K562 (cell line): ENCODE measurements at regions not wholly inside any gene's neighbourhood (a gene's known extent, or its start where the extent isn't known, plus 50 kb on each side); places are given as distances from the start of the nearest gene placed in this dataset.

ENCODE experiments used
- ATAC-seq: fragments of 200-7000 bp; cut with Tn5 transposase; 3 replicates; pipeline ENCODE4 v1.9.1; 2020; ENCODE audit warnings: moderate library complexity
- BruUV-seq: library from RNA; stranded (reverse); fragments of 400-500 nt; replicated peaks from 2 replicates; lab custom pipeline; 2021; lab: Mats Ljungman, UMichigan
- CTCF ChIA-PET: fragments of 300-600 bp; formaldehyde crosslinking; extraction: SDS; loops from one replicate; lab custom pipeline; 2021; ENCODE audit warnings: low intra/inter-chr PET ratio; lab: Yijun Ruan, JAX
- POLR2A ChIA-PET: fragments of 300-600, 350-650 bp; sonication (Branson Sonifier 250); formaldehyde crosslinking; extraction: SDS; loops from one replicate; lab custom pipeline; 2021; ENCODE audit warnings: antibody characterized with exemption, inconsistent platforms; lab: Yijun Ruan, JAX
- DNase-seq, 4 experiments: peaks; one replicate each; pipeline versions ENCODE4 v3.0.0 to v3.0.0-alpha.2; 2011 to 2018; ENCODE audit warnings: low spot score in 3 of 4, mixed read lengths in 3 of 4; ENCODE audit errors: extremely low read depth in 1 of 4
- FAIRE-seq: peaks from 2 replicates; lab custom pipeline; 2011; peaks lifted over from hg19 to GRCh38; lab: Jason Lieb, UNC
- H2AFZ ChIP-seq: 2 replicates; pipeline ENCODE4 v1.6.0; 2011; ENCODE audit warnings: low read depth, low read length, control low read depth, inconsistent platforms
- H3K27ac ChIP-seq: fragments of 200-600 bp; 3 replicates; pipeline ENCODE4 v1.8.0; 2011; ENCODE audit warnings: low read depth, mild to moderate bottlenecking, control low read depth, inconsistent platforms, low read length, moderate library complexity, mixed read lengths; ENCODE audit errors: extremely low read depth
- H3K27me3 ChIP-seq, 2 experiments: fragments of 300-600 bp in 1 of 2; 2 replicates in 1 of 2; 3 replicates in 1 of 2; pipeline versions ENCODE4 v1.6.0 to v1.8.0; 2011; ENCODE audit warnings: inconsistent platforms in 2 of 2, low read length in 2 of 2, mild to moderate bottlenecking in 1 of 2, mixed read lengths in 1 of 2, moderate library complexity in 1 of 2; ENCODE audit not compliant: control insufficient read depth in 2 of 2, insufficient read depth in 2 of 2
- H3K36me3 ChIP-seq: fragments of 300-600 bp; 3 replicates; pipeline ENCODE4 v1.8.0; 2011; ENCODE audit warnings: mild to moderate bottlenecking, low read length, inconsistent platforms; ENCODE audit not compliant: control insufficient read depth, insufficient read depth
- H3K4me1 ChIP-seq, 2 experiments: fragments of 200-600 bp in 1 of 2; replicated peaks in 1 of 2; 2 replicates in 1 of 2; 3 replicates in 1 of 2; pipeline versions ENCODE4 v1.5.1 to v1.8.0; 2011; ENCODE audit warnings: inconsistent platforms in 2 of 2, low read length in 2 of 2, mild to moderate bottlenecking in 1 of 2, mixed read lengths in 1 of 2, moderate library complexity in 1 of 2; ENCODE audit not compliant: control insufficient read depth in 2 of 2, insufficient read depth in 2 of 2
- H3K4me2 ChIP-seq: 2 replicates; pipeline ENCODE4 v1.6.1; 2011; ENCODE audit warnings: low read length, control low read depth, inconsistent platforms, mixed read lengths; ENCODE audit not compliant: insufficient read depth
- H3K4me3 ChIP-seq: fragments of 200-600 bp; sonication (generic), shearing (Covaris generic); 2 replicates; pipeline ENCODE4 v1.5.1; 2016; ENCODE audit warnings: control low read depth, inconsistent platforms
- H3K79me2 ChIP-seq: fragments of 200-600 bp; 3 replicates; pipeline ENCODE4 v1.8.0; 2011; ENCODE audit warnings: low read length, inconsistent platforms; ENCODE audit not compliant: control insufficient read depth, insufficient read depth
- H3K9ac ChIP-seq, 2 experiments: 2 replicates each; pipeline versions ENCODE4 v1.6.0 to v1.6.1; 2011; ENCODE audit warnings: low read depth in 2 of 2, low read length in 2 of 2, control low read depth in 1 of 2, inconsistent platforms in 1 of 2, mild to moderate bottlenecking in 1 of 2, mixed read lengths in 1 of 2; ENCODE audit not compliant: insufficient read depth in 1 of 2
- H3K9me1 ChIP-seq: one replicate; pipeline ENCODE4 v1.6.0; 2011; ENCODE audit warnings: inconsistent platforms, mild to moderate bottlenecking, low read length, moderate library complexity; ENCODE audit not compliant: control insufficient read depth, insufficient read depth
- H3K9me3 ChIP-seq: replicated peaks from 2 replicates; pipeline ENCODE4 v1.5.1; 2011; ENCODE audit warnings: low read depth, low read length, inconsistent platforms; ENCODE audit not compliant: control insufficient read depth, insufficient read depth
- H4K20me1 ChIP-seq: replicated peaks from 2 replicates; pipeline ENCODE4 v1.6.1; 2011; ENCODE audit warnings: low read length, inconsistent platforms, mixed read lengths; ENCODE audit not compliant: control insufficient read depth, insufficient read depth
- GTF2E2 ChIP-seq: fragments of 200-800 bp; sonication (Bioruptor generic); IDR thresholded peaks from 2 replicates; pipeline ENCODE4 v1.6.1; 2016; ENCODE audit warnings: missing genetic modification characterization, missing compliant biosample characterization
- HDAC8 ChIP-seq: fragments of 450-650 bp; IDR thresholded peaks from 2 replicates; pipeline ENCODE4 v1.6.1; 2016; ENCODE audit warnings: mild to moderate bottlenecking, missing genetic modification characterization, moderate library complexity, missing compliant biosample characterization
- RCOR1 ChIP-seq, 2 experiments: IDR thresholded peaks; 2 replicates each; pipeline ENCODE4 v1.6.1; 2012; ENCODE audit warnings: low read depth in 2 of 2, low read length in 2 of 2, borderline replicate concordance in 1 of 2, improper control_type of control experiment in 1 of 2
- TCF3 ChIP-seq: sonication (generic); formaldehyde crosslinking; IDR thresholded peaks from 2 replicates; pipeline ENCODE4 v1.4.0; 2020; ENCODE audit warnings: mild to moderate bottlenecking, missing genetic modification reagents
- ZNF76 ChIP-seq: fragments of 250-450 bp; sonication (Bioruptor Pico); IDR thresholded peaks from 2 replicates; pipeline ENCODE4 v1.4.0; 2020; ENCODE audit warnings: mild to moderate bottlenecking, moderate library complexity, borderline replicate concordance
- ZNF766 ChIP-seq: fragments of 200-800 bp; sonication (Bioruptor generic); conservative IDR thresholded peaks from 2 replicates; pipeline ENCODE4 v1.6.1; 2016; ENCODE audit warnings: missing genetic modification characterization, missing compliant biosample characterization
- ZSCAN32 ChIP-seq: fragments of 450-650 bp; formaldehyde crosslinking; IDR thresholded peaks from 2 replicates; pipeline ENCODE4 v1.4.0; 2020; ENCODE audit warnings: mild to moderate bottlenecking, moderate library complexity
- in situ Hi-C: fragments of 300-500 bp; cut with MboI; formaldehyde crosslinking; loops from 4 replicates; pipeline ENCODE4 v1.15.0; 2018; ENCODE audit warnings: inconsistent platforms, mixed read lengths
- intact Hi-C: fragments of 100-400 bp; cut with micrococcal nuclease; formaldehyde crosslinking; loops from 2 replicates; pipeline ENCODE4 v1.14.2; 2022
- TF ChIP-seq, protein P1 (sequence below): fragments of 450-650 bp; conservative IDR thresholded peaks from 2 replicates; pipeline ENCODE4 v1.6.1; 2016; ENCODE audit warnings: missing genetic modification characterization, low read depth, mild to moderate bottlenecking, control low read depth, missing compliant biosample characterization
- TF ChIP-seq, protein P2 (sequence below): fragments of 450-650 bp; formaldehyde crosslinking; IDR thresholded peaks from 2 replicates; pipeline ENCODE4 v1.4.0; 2020; ENCODE audit warnings: mild to moderate bottlenecking, moderate library complexity
- TF ChIP-seq, protein P3 (sequence below): IDR thresholded peaks from 3 replicates; pipeline ENCODE4 v1.6.1; 2011; ENCODE audit warnings: borderline replicate concordance, mild to moderate bottlenecking, moderate library complexity; ENCODE audit not compliant: insufficient read length; ENCODE audit errors: extremely low read depth

DNA sequence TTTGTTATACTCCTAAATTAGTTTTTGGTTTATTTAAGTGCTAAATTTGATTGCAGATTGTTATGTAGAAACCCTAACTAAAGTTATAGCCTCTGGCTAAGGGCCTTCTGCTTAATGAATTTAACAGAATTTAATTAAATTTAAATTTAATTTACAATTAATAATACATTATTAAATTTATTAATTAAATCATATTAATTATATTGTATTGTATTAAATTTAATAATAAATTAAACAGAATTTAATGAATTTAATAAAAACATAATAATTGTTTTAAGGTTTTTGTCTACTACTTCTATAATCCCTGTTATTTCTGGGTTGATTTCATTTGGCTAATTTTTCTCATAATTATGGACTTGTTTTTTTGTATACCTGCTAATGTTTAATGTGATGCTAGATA is 141.9 kb upstream of the TECRL start:
- no TSS peak for BruUV-seq
- intact Hi-C loops (no loop called here), in situ Hi-C loops (no loop called here)
- Histone ChIP-seq H2AFZ (no peak overlapping the region), H3K4me1 (no peaks in the 10 kb centered on the region), H3K9me3 (no peaks in the 10 kb centered on the region), H3K4me2 (no peak overlapping the region), H3K79me2 (no peaks in the 10 kb centered on the region), H3K27ac (no peak overlapping the region), H3K9me1 (no peaks in the 10 kb centered on the region), H3K27me3 (no peaks in the 10 kb centered on the region), H4K20me1 (no peaks in the 10 kb centered on the region), H3K4me3 (no peak overlapping the region), H3K36me3 (no peaks in the 10 kb centered on the region), H3K9ac (no peak overlapping the region)
- ATAC-seq (no peak), FAIRE-seq (no peak), DNase-seq (no peak)
- CTCF ChIA-PET = no interaction called here
- POLR2A ChIA-PET = no interaction called here
- TF ChIP-seq, protein P1, sequence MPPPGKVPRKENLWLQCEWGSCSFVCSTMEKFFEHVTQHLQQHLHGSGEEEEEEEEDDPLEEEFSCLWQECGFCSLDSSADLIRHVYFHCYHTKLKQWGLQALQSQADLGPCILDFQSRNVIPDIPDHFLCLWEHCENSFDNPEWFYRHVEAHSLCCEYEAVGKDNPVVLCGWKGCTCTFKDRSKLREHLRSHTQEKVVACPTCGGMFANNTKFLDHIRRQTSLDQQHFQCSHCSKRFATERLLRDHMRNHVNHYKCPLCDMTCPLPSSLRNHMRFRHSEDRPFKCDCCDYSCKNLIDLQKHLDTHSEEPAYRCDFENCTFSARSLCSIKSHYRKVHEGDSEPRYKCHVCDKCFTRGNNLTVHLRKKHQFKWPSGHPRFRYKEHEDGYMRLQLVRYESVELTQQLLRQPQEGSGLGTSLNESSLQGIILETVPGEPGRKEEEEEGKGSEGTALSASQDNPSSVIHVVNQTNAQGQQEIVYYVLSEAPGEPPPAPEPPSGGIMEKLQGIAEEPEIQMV (tag) = no peak
- TF ChIP-seq GTF2E2 (tag) (no peak), TCF3 (CRISPR knock-in tag) (no peak), ZNF766 (no peak), ZNF76 (CRISPR knock-in tag) (no peak), ZSCAN32 (CRISPR knock-in tag) (no peak), RCOR1 (IDR thresholded peaks at IDR 0.05; ENCODE audit: borderline replicate concordance in 1 of 2, low read depth in 2 of 2, low read length in 2 of 2) (no peak), HDAC8 (no peak)
- TF ChIP-seq, protein P2, sequence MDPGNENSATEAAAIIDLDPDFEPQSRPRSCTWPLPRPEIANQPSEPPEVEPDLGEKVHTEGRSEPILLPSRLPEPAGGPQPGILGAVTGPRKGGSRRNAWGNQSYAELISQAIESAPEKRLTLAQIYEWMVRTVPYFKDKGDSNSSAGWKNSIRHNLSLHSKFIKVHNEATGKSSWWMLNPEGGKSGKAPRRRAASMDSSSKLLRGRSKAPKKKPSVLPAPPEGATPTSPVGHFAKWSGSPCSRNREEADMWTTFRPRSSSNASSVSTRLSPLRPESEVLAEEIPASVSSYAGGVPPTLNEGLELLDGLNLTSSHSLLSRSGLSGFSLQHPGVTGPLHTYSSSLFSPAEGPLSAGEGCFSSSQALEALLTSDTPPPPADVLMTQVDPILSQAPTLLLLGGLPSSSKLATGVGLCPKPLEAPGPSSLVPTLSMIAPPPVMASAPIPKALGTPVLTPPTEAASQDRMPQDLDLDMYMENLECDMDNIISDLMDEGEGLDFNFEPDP (CRISPR knock-in tag) = no peak
- TF ChIP-seq, protein P3, sequence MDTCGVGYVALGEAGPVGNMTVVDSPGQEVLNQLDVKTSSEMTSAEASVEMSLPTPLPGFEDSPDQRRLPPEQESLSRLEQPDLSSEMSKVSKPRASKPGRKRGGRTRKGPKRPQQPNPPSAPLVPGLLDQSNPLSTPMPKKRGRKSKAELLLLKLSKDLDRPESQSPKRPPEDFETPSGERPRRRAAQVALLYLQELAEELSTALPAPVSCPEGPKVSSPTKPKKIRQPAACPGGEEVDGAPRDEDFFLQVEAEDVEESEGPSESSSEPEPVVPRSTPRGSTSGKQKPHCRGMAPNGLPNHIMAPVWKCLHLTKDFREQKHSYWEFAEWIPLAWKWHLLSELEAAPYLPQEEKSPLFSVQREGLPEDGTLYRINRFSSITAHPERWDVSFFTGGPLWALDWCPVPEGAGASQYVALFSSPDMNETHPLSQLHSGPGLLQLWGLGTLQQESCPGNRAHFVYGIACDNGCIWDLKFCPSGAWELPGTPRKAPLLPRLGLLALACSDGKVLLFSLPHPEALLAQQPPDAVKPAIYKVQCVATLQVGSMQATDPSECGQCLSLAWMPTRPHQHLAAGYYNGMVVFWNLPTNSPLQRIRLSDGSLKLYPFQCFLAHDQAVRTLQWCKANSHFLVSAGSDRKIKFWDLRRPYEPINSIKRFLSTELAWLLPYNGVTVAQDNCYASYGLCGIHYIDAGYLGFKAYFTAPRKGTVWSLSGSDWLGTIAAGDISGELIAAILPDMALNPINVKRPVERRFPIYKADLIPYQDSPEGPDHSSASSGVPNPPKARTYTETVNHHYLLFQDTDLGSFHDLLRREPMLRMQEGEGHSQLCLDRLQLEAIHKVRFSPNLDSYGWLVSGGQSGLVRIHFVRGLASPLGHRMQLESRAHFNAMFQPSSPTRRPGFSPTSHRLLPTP = no peak
